ENCODE measurements at regions not wholly inside any gene's neighbourhood (a gene's known extent, or its start where the extent isn't known, plus 50 kb on each side); places are given as distances from the start of the nearest gene placed in this dataset.

DNA sequence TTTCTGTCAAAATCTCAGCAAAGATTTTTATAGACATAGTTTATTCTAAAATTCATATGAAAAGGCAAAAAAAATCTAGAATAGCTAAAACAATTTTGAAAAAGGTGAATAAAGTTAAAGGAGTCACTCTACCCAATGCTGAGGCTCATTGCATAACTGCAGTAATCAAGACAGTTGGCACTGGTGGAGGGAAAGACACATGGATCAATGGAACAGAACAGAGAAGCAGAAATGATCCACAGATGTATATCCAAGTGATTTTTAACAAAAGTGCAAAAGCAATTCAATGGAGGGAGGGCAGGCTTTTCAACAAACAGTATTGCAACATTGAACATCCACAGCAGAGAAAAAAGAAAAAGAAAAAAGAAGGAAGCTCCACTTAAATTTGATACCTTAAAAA lies 162.8 kb downstream of the RBM43 start (continued):
- TF ChIP-seq ELF1 (IDR thresholded peaks at IDR 0.05; ENCODE audit: borderline replicate concordance, low read depth) (no peak), SP1 (IDR thresholded peaks at IDR 0.05; ENCODE audit: low read depth) (no peak), POLR2A (IDR thresholded peaks at IDR 0.05; ENCODE audit: borderline replicate concordance, extremely low read depth, insufficient read depth, insufficient read length) (no peak), SRF (IDR thresholded peaks at IDR 0.05; ENCODE audit: low read depth) (no peak), ZFX (IDR thresholded peaks at IDR 0.05) (no peak), POLR2AphosphoS5 (IDR thresholded peaks at IDR 0.05; ENCODE audit: low read depth, low read length) (no peak)

- no peak overlapping the region for H3K4me3 ChIP-seq (replicated peaks in 1 of 2; ENCODE audit: low read depth in 1 of 2, low read length in 2 of 2)
- H2AFZ ChIP-seq (ENCODE audit: low read depth, low read length, poor library complexity, severe bottlenecking) = no peak overlapping the region
- no peaks in the 10 kb centered on the region for H3K36me3 ChIP-seq (ENCODE audit: control insufficient read depth in 1 of 2, insufficient read depth in 2 of 2, low read length in 2 of 2)
- no peaks in the 10 kb centered on the region for H3K27me3 ChIP-seq (ENCODE audit: insufficient read depth, low read length)
- no peak for ATAC-seq
- H3K9me2 ChIP-seq (ENCODE audit: insufficient read depth) = no peaks in the 10 kb centered on the region
- intact Hi-C loops (cut with micrococcal nuclease) = no loop called here
- H3K79me2 ChIP-seq (ENCODE audit: insufficient read depth, low read length) = no peaks in the 10 kb centered on the region
- ChIA-PET CTCF (no interaction called here), POLR2A (no interaction called here), RAD21 (ENCODE audit: low non-redundant PET in 1 of 2, low total read pairs in 2 of 2, uncharacterized antibody in 2 of 2, unreplicated experiment in 2 of 2) (no interaction called here)
- no peaks in the 10 kb centered on the region for H3K4me1 ChIP-seq (ENCODE audit: control insufficient read depth in 1 of 2, insufficient read depth in 2 of 2, low read length in 2 of 2)
- no peak overlapping the region for H3K4me2 ChIP-seq (ENCODE audit: low read length)
- H3K27ac ChIP-seq (ENCODE audit: low read depth, low read length) = no peak overlapping the region
- no peak for DNase-seq (ENCODE audit: low read depth, low spot score)
- TF ChIP-seq, protein P1, sequence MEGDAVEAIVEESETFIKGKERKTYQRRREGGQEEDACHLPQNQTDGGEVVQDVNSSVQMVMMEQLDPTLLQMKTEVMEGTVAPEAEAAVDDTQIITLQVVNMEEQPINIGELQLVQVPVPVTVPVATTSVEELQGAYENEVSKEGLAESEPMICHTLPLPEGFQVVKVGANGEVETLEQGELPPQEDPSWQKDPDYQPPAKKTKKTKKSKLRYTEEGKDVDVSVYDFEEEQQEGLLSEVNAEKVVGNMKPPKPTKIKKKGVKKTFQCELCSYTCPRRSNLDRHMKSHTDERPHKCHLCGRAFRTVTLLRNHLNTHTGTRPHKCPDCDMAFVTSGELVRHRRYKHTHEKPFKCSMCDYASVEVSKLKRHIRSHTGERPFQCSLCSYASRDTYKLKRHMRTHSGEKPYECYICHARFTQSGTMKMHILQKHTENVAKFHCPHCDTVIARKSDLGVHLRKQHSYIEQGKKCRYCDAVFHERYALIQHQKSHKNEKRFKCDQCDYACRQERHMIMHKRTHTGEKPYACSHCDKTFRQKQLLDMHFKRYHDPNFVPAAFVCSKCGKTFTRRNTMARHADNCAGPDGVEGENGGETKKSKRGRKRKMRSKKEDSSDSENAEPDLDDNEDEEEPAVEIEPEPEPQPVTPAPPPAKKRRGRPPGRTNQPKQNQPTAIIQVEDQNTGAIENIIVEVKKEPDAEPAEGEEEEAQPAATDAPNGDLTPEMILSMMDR (IDR thresholded peaks at IDR 0.05 in 2 of 3, conservative IDR thresholded peaks at IDR 0.05 in 1 of 3; ENCODE audit: borderline replicate concordance in 1 of 3, insufficient read depth in 1 of 3, low read depth in 2 of 3, low read length in 2 of 3) = no peak
- TF ChIP-seq, protein P2, sequence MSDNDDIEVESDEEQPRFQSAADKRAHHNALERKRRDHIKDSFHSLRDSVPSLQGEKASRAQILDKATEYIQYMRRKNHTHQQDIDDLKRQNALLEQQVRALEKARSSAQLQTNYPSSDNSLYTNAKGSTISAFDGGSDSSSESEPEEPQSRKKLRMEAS (IDR thresholded peaks at IDR 0.05) = no peak
- TF ChIP-seq SP1 (IDR thresholded peaks at IDR 0.05; ENCODE audit: low read depth) (no peak), TCF7L2 (IDR thresholded peaks at IDR 0.05; ENCODE audit: borderline replicate concordance, extremely low read depth, insufficient read depth, insufficient read length) (no peak), SRF (IDR thresholded peaks at IDR 0.05; ENCODE audit: low read depth) (no peak), ZBTB33 (IDR thresholded peaks at IDR 0.05; ENCODE audit: extremely low read depth, insufficient replicate concordance, low read length) (no peak), EZH2 (IDR thresholded peaks at IDR 0.05) (no peak), CBX3 (IDR thresholded peaks at IDR 0.05; ENCODE audit: low read depth) (no peak), EGR1 (IDR thresholded peaks at IDR 0.05; ENCODE audit: low read depth) (no peak), ZNF274 (IDR thresholded peaks at IDR 0.05; ENCODE audit: low read depth, low read length) (no peak), SIN3A (IDR thresholded peaks at IDR 0.05; ENCODE audit: low read depth) (no peak), ZFX (IDR thresholded peaks at IDR 0.05) (no peak), RAD21 (IDR thresholded peaks at IDR 0.05; ENCODE audit: low read depth) (no peak)
- TF ChIP-seq, protein P3, sequence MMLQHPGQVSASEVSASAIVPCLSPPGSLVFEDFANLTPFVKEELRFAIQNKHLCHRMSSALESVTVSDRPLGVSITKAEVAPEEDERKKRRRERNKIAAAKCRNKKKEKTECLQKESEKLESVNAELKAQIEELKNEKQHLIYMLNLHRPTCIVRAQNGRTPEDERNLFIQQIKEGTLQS (IDR thresholded peaks at IDR 0.05) = no peak
- no peak overlapping the region for H3K9ac ChIP-seq (ENCODE audit: low read length)
- no peaks in the 10 kb centered on the region for H3K9me3 ChIP-seq (ENCODE audit: control insufficient read depth in 1 of 2, insufficient read depth in 1 of 2, low read depth in 1 of 2, low read length in 2 of 2)
- BruUV-seq (replicated peaks) = no TSS peak
- no peaks in the 10 kb centered on the region for H4K20me1 ChIP-seq (ENCODE audit: insufficient read depth)
Measured at GRCh38 chr2:151097895-151098294, 163.8 kb downstream of the RBM43 start.
